K562 (cell line): ENCODE measurements at regions not wholly inside any gene's neighbourhood (a gene's known extent, or its start where the extent isn't known, plus 50 kb on each side); places are given as distances from the start of the nearest gene placed in this dataset.

Experiments used
- EZH2 ChIP-seq: IDR thresholded peaks from 2 replicates; pipeline ENCODE4 v1.6.1; 2012; ENCODE audit warnings: low read depth, mild to moderate bottlenecking, inconsistent platforms, low read length, borderline replicate concordance
- GMEB1 ChIP-seq: fragments of 250-450 bp; sonication (Bioruptor Pico); IDR thresholded peaks from 2 replicates; pipeline ENCODE4 v1.4.0; 2020; ENCODE audit warnings: mild to moderate bottlenecking
- MXD1 ChIP-seq: fragments of 250-450 bp; sonication (Bioruptor Pico); IDR thresholded peaks from 2 replicates; pipeline ENCODE4 v1.8.0; 2021; ENCODE audit warnings: borderline replicate concordance, mild to moderate bottlenecking, moderate library complexity; ENCODE audit not compliant: poor library complexity, severe bottlenecking
- NFIC ChIP-seq: fragments of 450-650 bp; IDR thresholded peaks from 2 replicates; pipeline ENCODE4 v1.6.1; 2017; ENCODE audit warnings: mild to moderate bottlenecking, inconsistent platforms
- WHSC1 ChIP-seq: IDR thresholded peaks from one replicate; pipeline ENCODE4 v1.6.1; 2012; ENCODE audit warnings: low read length, control low read depth, inconsistent platforms
- ZFP36 ChIP-seq: fragments of 150-350 bp; IDR thresholded peaks from 2 replicates; pipeline ENCODE4 v1.6.1; 2018; ENCODE audit warnings: low read length, low read depth; ENCODE audit not compliant: partially characterized antibody
- ZNF766 ChIP-seq: fragments of 200-800 bp; sonication (Bioruptor generic); conservative IDR thresholded peaks from 2 replicates; pipeline ENCODE4 v1.6.1; 2016; ENCODE audit warnings: missing genetic modification characterization, missing compliant biosample characterization

GRCh38 chr6:105844275-105844883 lies 241.8 kb upstream of the PRDM1 start:
- TF ChIP-seq WHSC1 (no peak), MXD1 (no peak), ZNF766 (CRISPR knock-in tag) (no peak), GMEB1 (CRISPR knock-in tag) (no peak), EZH2 (no peak), NFIC (no peak), ZFP36 (no peak)
